ENCODE measurements at regions not wholly inside any gene's neighbourhood (a gene's known extent, or its start where the extent isn't known, plus 50 kb on each side); places are given as distances from the start of the nearest gene placed in this dataset.

DNA sequence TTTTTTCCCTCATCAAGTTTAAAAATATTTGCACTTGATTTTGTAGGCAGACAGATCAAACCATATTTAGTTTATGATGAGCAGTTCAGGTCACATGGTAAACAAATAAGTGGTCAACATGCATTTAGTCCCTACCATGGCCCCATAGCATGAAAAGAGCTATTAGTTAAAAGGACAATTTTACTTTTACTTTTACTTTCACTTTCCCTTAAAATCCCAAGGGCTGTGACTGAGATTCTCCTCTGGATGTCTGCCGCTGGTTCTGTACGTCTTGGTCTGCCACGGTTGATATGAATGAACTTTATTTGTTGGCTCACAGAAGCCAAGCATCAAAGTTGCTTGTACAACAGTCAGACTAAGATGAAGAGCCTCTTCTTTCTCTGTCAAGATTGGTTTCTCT, 626.2 kb upstream of the CDH7 start:
- DNase-seq = no peak

DNA sequence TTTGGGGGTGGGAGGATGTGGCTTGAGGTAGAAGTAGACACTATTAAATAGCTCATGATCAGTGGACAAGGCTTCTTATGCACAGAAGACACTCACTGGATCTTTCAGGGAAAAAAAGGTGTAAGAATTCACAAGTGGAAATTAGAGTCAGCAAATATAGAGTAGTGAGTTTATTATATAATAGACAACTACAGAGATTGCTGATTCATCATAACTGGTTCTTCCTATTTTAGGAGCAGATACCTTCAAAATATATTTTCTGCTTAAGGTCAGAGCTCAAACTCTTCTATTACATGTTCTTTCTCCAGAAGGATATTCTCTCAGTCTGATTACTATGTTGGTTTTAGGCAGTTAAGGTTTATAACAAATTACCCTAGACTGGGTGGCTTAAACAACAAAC, 646.9 kb upstream of the CDH7 start:
- DNase-seq = no peak

DNA sequence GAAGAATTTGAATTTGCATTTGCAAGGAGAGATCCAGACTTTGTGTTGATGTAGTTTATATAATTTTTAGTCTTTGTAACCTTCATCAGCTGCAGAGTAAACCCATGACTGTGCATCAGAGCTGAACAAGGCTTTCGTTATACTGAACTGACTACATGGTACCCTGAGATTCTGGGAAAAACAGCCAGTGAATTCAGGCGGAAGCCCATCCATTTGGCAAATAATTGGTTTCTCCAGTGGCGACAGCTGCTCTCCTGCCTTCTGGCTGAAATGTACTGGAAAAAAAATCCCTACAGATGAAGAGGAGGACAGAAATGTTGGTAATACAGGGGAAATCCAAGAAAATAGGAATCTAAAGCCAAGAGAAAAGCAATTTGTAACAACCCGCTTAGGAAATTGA, 657.5 kb upstream of the CDH7 start:
- peak in 7 of 14 donors; percentile 3 to 32 (median 12) for DNase-seq

DNA sequence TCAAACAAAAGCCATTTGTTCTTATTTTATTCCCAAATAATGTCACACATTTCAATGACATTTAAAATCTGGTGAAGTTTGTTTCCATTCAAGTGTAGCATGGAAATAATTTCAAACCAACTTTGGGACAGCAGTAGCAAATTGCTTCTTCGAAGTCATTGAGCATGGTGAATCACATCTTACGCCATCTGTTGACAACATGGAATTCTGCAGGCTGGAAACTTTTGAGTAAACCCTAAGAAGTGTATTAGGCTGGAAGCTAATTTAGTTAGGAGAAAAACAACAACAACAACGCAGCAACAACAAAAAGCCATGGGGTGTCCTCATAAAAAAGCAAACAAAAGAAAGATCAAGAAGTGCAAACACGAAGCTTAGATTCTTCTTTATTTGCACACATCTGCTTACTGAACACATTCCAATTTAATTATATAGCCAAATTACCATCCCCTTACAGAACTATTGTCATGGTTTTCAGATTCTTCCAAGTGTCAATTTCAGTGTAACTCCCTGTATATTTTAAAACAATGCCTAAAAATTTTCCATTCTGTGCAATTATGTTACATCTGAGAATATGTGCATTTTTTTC, 659.0 kb upstream of the CDH7 start:
- peak in 1 of 14 donors; percentile 0 for DNase-seq

DNA sequence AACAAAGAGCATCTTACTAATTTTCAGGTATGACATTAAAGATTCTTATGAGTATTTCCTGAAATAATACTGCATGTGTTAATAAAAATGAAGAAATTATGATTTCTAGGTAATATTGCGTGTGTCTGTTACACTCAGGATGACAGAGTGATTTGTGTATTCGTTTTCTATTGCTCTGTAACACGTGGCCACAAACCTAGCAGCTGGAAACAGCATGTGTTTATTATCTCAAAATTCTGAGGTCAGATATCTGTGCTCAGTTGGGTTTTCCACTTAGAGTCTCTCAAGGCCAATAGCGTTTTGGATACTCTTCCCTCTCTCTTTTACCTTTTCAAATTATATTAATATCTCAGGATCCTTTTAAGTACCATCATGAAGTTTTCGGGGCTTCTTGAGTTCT, 667.9 kb upstream of the CDH7 start:
- no peak for DNase-seq

DNA sequence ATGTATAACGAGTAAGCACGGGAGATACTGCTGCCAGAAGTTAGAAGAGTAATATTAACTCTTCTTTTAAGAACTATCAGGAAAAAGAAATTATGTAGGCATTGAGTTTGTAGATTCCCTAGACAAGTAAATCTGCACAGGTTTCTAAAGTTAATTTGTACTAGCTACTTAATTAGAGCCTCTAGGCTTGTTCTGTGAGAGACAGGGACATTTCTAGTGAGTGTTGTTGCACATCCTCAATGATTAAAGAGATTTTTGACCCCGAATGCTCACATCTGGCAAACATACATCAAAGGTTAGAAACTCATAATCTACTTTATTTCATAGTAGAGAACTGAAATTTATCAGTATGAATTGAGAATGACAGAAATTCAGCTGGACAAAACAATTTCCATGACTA, 669.0 kb upstream of the CDH7 start:
- DNase-seq = no peak

DNA sequence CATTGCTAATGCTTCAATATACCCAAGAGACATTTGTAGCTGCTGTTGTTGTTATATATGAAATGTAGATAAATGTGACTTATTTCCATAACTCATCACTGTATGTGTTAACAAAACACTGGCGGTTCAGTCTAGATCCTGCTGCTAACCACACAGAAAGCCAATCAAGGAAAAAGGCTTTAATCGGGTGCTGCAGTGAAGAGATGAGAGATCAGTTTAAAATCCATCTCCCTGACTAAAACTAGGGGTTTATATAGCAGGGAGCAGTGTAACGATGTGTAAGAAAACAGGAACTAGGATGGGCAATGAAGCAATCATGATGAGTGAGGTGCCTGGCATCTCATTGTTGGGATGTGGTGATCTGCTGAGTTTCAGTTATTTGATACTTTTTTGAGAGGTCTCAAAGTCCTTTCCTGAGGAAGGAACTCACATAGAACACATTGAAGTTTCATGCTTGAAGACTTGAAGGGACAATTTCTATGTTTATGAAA, 677.7 kb upstream of the CDH7 start:
- DNase-seq = no peak

DNA sequence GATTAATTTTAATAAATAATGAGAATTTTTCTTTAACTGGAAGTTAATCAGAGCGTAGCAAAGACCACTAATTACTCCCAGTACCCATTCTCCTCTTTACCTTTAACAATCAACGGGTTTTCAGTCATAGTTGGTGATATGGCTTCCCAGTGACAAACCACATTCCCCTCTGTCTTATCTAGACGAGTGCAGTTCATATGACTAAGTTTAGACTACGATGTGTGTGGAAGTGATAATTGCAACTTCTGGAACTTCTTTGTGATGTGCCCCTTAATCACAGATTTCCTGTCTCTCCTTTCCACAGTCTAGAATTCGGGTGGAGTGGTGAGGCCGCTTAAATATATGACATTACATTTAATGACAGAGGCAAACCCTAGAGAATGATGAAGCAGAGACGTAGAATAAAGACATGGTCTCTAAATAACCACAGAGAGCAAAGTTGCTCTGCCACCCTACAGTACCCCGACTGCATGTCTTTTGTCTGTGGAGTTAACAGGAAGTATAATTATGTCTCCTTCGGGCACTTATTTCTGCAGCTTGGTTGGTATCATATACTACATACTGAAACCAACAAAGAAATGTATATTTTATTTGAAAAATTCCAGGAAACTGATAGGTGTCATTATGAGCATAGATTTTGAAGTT, 693.3 kb upstream of the CDH7 start:
- DNase-seq = no peak

DNA sequence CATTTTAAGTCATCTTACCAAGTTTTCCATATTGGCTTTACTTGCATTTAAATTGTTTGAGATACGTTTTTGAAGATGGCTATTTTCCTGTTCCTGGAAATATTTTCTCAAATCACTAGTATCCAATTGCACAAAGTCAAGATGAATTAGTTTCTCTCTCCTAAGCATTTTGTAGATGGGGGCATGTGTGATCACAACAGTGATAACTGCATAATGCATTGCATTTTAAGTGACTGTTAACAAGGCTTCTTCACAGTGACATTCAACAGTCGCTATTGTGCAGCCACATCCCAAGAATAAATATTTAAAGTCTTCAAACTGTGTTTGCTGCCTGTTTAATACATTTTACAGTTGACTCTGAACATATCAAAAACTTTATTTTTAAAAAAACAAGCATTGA, 694.2 kb upstream of the CDH7 start:
- no peak for DNase-seq

DNA sequence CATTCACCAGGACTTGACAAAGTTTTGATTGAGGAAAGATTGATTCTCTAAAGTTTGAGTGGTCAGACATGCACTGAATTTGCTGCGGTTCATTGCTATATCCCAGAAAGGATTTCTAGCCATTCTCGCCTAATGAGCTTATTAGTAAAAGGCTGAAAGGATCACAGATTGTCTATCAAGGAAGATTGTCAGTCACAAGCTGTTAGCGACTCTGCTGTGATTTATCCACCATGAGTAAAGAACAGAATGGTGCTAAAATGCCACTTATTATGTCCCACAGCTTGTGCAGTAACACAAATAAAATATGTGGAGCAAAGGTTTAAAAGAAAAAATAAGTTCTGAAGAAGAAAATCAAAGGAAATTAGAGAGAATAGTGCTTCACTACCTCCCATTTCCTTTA, 701.2 kb upstream of the CDH7 start:
- DNase-seq = no peak

DNA sequence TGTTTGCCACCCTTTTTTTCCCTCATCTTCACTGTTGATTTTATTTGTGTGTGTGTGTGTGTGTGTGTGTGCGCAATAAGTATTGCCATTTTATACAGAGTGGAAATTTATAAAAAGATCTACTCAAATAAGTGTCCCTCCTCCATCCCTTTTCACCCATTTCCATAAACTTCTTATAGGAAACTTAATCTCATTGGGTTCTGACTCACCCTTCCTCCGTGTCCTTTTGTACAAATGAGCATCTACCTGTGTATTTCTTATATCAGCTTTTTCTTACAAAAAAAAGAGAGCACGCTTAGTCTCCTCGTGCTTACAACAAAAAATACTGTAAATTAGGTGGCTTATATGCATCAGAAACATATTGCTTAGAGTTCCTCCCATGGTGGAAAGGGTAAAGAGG, 711.2 kb upstream of the CDH7 start:
- no peak for DNase-seq

DNA sequence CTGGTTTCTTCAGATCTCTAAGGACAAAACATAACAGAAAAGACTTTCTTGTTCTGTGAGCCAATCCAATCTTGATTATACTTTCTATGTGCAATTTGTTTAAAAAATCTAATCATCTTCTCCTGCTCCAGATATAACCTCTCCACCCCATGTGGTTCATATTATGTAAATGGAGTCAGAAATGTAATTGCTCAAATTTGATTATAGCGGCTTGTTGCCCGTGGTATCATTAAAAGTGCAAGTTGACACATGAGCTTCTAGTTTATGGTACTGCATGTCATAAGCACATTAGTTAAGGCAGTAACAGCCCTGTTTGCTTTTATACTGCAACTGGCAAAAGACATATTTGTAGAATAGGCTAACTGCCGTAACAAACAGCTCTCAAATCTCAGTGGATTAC, 715.1 kb upstream of the CDH7 start:
- no peak for DNase-seq

DNA sequence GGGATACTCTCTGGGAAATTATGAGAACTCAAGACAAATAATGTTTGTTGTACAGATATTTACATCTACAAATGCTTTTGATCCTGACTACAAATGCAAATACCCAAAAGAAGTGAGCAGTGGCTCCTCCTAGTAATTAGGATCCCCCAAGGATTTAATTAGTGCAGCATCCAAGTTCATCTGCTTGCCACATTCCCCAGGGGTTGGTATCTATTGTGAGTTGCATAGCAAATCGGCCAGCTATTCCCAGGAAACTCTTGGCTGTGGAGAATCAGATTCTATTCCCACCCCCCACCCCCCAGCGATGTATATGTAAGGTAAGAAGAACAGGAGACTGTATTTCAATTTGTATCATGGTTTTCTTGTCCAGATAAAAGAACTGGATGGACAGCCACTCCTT, 725.1 kb upstream of the CDH7 start:
- no peak for DNase-seq

DNA sequence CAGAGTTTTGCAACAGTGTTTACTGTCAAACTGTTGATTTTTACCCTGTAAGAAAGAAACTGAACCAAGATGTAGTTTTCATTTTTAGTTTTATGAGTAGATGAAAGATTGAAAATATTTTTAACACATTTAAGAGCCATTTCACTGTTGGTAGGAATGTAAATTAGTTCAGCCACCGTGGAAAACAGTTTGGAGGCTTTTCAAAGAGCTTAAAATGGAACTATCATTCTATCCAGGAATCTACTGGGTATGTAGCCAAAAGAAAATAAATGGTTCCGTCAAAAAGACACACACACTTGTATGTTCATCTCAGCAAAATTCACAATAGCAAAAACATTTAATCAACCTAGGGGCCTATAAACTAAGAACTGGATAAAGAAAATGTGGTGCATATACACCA, 729.8 kb upstream of the CDH7 start:
- no peak for DNase-seq

DNA sequence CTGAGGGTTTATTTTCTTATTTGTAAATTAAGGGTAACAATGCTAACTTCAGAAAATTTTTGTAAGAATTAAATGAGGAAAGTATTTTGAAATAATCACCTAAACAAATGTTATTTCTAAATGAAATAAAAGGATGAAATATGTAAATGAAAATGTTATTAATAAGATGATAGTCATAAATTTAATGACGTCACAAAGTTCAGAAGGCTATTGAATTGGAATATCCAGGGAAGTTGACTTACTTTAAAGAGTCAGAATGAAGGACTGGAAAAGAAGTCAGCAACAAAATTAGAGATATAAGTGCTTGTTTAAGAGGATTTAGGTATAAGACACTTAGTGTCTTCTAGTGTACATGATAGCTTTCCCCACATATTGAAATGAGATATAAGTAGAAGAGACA, 732.6 kb upstream of the CDH7 start:
- DNase-seq = no peak

DNA sequence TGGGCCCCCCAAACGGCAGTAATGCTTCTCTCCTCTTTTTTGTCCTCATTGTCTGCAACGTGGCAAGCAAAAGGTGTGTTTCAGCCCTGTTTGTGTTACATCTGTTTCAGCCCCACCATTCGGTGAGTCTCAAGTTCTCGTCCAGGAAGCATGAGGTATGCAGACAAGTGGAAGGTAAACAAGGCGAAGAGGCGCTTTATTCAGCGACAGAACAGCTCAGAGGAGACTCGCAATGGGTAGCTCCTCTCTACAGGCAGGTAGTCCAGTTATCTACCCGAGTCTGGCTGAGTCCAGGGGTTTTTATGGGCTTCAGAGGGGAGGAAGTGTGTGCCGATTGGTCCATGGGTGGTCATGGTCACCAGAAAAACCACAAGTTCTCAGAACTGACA, 733.4 kb upstream of the CDH7 start:
- DNase-seq = no peak

DNA sequence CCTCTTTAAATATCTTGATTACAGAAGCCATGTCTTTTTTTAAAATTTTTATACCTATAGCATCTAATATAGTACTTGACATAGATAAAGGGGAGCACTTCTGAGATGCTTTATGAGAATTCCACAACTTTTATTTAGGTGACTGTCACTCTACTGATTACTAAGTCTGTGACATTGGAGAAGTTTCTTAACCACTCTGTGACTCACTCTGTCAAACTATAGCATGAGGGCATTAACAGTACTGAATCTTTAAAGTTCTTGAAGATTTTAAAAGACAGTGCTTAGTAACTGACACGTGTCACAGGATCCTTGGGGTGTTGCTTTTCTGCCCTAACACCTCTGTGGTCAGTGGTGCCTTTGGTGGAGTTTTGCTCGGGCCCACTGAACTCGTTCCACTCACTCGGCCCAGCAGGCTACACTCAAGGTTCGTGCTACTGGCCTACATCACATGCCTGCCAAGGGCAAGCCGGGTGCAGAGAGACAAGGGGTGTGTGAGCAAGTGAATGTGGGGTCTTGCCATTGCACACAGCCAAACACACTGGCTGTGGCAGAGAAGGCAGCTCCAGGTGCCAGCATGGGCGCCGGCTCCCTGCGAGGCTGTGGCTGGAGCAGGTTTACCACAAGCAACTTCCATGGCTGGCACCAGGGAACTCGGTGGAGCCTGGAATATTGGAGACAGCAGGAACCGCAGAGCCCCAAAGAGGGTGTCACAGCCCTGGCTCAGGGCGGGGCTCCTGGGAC, 734.0 kb upstream of the CDH7 start:
- DNase-seq = no peak

DNA sequence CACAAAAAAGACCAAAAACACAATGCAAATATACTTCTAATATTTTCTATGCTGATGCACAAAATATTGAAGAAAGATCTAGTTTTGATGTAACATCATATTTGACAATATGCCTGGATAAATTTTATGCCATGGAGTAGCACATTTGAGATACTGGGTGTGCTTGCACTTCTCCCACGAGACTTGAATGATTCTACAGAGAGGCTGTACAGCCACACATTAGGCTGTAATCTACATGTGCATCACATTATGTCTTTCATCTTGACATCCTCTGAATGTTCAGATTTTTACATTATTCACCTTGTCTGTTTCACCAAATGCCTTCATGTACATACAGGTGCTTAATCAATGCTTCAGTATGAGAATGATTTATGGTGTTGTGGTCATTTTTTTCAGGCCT, 756.4 kb upstream of the CDH7 start:
- no peak for DNase-seq

DNA sequence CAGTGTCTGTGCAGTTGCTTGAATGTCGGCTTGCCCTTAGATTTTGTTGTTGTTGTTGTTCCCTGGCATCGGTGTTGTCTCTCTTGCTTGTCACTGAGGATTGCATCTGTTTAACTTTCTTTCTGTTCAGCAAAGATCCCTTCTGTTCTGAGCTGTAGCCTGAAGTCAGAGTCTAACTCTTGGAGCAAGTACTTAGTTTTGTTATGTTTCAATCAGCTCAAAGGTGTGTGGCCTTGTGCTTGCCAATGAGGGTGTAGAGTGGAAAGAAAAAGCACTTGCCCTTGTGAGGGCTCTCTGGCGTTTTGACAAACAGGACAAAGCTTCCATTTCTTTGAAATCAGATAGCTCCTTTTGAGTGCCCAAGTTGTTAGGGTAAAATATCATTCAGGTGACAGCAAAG, 757.1 kb upstream of the CDH7 start:
- no peak for DNase-seq

DNA sequence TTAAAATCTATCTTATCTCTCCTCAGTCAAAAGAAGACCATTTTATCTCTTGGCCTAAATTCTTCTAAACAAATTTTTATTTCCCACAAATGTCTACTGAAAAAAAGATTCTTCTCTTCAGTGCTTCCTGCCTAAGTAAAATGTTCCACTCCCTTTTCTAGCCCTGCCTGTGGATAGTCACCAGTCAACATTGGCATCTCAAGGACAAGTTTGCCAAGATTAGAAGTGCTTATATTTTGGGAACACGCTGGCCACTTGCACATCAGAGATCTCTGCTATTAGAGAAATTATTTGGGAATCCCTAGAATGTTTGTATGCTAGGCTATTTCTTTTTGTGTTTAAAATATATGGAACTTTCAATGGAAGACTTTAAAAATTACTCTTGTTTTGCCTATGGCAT, 758.2 kb upstream of the CDH7 start:
- no peak for DNase-seq

DNA sequence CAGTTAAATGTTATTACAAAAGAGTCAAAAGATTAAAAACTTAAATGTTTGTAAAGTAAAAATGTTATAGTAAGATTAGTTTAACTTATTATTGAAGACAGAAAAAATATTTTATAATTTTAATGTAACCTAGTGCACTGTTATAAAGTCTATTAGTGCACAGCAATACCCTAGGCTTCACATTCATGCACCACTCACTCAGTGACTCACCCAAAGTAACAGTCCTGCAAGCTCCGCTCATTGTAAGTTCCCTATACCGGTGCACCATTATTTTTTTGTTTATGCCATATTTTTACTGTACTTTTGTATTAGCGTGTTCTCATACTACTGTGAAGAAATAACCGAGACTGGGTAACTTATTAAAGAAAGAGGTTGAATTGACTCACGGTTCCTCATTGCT, 759.7 kb upstream of the CDH7 start:
- no peak for DNase-seq

DNA sequence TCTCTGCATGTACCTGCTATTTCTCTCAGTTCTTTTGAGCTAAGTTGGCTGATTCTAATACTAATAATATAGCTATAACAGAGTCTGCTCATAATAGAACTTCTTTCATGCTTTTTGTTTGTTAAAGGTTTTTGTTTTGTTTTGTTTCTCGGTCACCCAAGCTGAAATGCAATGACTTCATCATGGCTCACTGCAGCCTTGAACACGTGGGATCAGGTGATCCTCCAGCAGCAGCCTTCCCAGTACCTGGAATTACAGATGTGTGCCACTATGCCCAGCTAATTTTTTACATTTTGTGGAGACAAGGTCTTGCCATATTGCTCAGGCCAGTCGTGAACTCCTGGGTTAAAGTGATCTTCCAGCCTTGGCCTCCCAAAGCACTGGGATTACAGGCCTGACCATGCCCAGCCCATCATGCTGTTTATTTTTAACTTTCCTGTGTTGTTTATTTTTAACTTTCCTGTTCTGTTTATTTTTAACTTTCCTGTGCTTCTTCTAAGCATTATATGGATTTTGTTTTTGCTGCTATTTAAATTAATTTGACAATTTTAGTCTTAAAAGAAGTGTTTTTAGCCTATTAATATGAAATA, 763.8 kb upstream of the CDH7 start:
- DNase-seq = no peak

DNA sequence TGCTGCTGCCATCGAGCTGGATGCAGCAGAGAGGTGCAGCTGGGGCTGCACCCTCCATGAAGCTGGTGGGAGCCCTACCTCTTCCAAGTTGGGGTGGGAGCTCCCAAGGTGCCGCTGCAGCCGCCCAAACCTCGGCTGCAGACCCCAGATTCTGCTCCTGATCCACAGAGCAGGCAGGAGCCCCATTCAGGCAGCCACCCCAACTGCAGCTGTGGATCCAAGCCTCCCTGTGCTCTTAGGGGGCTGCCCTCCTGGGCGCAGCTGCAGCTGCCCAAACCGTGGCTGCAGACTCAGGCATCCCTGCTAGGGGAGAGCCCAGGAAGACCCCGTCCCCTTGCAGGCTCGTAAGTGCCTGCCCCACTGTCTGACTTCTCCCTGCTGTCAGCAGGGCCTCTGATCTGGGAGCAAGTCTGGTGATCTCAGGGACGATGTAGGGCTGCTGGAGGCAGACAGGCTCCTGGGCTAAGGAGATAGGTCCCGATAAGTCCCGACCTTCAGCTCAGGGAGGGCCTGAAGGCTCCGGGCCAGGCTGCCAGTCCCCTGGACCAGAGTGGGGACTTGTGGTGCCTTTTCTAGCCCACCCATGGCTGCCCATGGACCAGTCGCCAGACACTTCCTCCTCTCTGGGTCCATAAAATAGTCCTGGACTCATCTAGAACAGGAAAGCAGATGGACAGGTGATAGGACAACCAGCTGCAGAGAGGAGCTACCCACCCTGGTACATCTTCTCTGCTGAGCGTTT, 767.1 kb upstream of the CDH7 start:
- DNase-seq = no peak

Measured in C1 segment of cervical spinal cord (tissue), 14 donors.